ENCODE measurements at regions not wholly inside any gene's neighbourhood (a gene's known extent, or its start where the extent isn't known, plus 50 kb on each side); places are given as distances from the start of the nearest gene placed in this dataset.

DNA sequence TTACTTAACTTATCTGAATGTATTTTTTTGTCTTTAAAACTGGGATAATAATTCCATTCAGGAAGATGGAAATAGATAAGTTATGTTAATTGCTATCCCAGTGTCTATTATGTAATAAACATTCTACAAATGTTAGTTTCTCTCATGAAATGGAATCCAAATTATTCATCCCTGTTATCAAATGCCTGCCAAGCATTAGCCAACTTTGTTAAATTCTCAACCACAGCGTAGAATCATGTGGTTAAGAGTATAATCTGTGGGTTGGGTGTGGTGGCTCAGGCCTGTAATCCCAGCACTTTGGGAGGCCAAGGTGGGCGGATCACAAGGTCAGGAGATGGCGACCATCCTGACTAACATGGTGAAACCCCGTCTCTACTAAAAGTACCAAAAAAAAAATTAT, 912.9 kb upstream of the SEMA6A start:
- intact Hi-C loops (cut with micrococcal nuclease; ENCODE audit: unreplicated experiment), result no loop called here
- Mint-ChIP-seq H3K4me1 (ENCODE audit: low read depth, unreplicated experiment) (peaks cover 9% of the 10 kb centered on the region), H3K36me3 (ENCODE audit: insufficient read depth, unreplicated experiment) (no peaks in the 10 kb centered on the region), H3K4me3 (ENCODE audit: low read depth, unreplicated experiment) (no peak overlapping the region), H3K27ac (ENCODE audit: unreplicated experiment) (no peak overlapping the region), H3K9me3 (ENCODE audit: low read depth, unreplicated experiment) (peaks cover 1% of the 10 kb centered on the region), H3K27me3 (ENCODE audit: unreplicated experiment) (no peaks in the 10 kb centered on the region)
- no TSS peak for BruUV-seq (replicated peaks)
- TF ChIP-seq, protein P1, sequence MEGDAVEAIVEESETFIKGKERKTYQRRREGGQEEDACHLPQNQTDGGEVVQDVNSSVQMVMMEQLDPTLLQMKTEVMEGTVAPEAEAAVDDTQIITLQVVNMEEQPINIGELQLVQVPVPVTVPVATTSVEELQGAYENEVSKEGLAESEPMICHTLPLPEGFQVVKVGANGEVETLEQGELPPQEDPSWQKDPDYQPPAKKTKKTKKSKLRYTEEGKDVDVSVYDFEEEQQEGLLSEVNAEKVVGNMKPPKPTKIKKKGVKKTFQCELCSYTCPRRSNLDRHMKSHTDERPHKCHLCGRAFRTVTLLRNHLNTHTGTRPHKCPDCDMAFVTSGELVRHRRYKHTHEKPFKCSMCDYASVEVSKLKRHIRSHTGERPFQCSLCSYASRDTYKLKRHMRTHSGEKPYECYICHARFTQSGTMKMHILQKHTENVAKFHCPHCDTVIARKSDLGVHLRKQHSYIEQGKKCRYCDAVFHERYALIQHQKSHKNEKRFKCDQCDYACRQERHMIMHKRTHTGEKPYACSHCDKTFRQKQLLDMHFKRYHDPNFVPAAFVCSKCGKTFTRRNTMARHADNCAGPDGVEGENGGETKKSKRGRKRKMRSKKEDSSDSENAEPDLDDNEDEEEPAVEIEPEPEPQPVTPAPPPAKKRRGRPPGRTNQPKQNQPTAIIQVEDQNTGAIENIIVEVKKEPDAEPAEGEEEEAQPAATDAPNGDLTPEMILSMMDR (IDR thresholded peaks at IDR 0.05; ENCODE audit: unreplicated experiment), result no peak
- DNase-seq, result no peak
- CTCF ChIA-PET, result interaction anchor here (0.6 kb wide), 1 partner anchor 11 kb away, joined by 6 read pairs; no protein-coding TSS in a partner anchor

DNA sequence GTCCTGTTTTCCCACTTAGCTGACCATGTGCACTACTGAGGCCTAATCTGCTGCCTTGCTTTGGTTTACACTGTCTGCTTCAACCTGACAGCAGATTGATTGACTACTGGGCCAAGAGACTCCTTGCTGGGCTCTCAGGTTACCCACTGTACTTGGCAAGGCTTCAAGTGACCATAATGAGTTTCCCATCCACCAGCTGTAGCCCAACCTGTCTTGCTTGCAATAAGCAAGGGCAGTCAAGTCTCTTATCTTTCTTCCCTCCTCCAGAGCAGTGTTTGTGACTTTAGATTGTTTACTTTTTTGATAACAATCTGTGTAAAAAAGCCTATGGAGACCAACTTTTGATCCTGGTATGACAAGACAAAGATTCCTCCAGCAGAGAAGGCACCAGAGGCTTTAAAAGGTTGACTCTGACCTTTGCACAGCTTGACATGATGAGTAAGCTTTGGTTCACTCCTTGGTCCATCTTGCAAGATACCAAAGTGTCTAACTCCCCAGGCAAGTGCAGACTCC, 912.3 kb upstream of the SEMA6A start:
- no peak overlapping the region for H3K4me3 Mint-ChIP-seq (ENCODE audit: low read depth, unreplicated experiment)

DNA sequence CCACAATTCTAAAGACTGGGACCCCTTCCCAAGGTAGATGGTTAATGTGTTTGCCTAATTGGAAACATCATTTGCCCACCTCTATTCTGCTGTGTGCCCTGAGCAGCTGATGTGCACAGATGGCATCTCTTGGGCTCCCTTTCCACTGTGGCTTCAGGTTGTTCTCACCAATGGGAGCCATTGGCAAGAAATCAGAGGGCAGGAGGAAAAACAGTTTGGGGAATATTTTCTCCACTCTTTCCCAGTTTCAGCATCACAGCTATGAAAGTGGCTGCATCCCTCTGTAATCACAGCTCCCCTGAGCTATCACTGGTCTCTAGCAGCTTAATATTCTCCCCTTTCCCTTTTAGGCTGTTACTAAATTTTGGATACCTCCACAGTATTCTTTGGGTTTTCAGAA, 911.6 kb upstream of the SEMA6A start:
- no peaks in the 10 kb centered on the region for H3K36me3 Mint-ChIP-seq (ENCODE audit: insufficient read depth, unreplicated experiment)
- intact Hi-C loops (cut with micrococcal nuclease; ENCODE audit: unreplicated experiment), result no loop called here
- peaks cover 9% of the 10 kb centered on the region for H3K4me1 Mint-ChIP-seq (ENCODE audit: low read depth, unreplicated experiment)
- no peak overlapping the region for H3K27ac Mint-ChIP-seq (ENCODE audit: unreplicated experiment)
- DNase-seq, result no peak
- H3K4me3 Mint-ChIP-seq (ENCODE audit: low read depth, unreplicated experiment), result no peak overlapping the region
- no TSS peak for BruUV-seq (replicated peaks)
- no peaks in the 10 kb centered on the region for H3K27me3 Mint-ChIP-seq (ENCODE audit: unreplicated experiment)
- no peaks in the 10 kb centered on the region for H3K9me3 Mint-ChIP-seq (ENCODE audit: low read depth, unreplicated experiment)
- TF ChIP-seq, protein P1 (IDR thresholded peaks at IDR 0.05; ENCODE audit: unreplicated experiment), result no peak
- CTCF ChIA-PET, result no interaction called here

More for the DNA sequence above, 912.3 kb upstream of the SEMA6A start:
- intact Hi-C loops (cut with micrococcal nuclease; ENCODE audit: unreplicated experiment), result no loop called here
- BruUV-seq (replicated peaks), result no TSS peak
- Mint-ChIP-seq H3K27ac (ENCODE audit: unreplicated experiment) (no peak overlapping the region), H3K9me3 (ENCODE audit: low read depth, unreplicated experiment) (no peaks in the 10 kb centered on the region), H3K27me3 (ENCODE audit: unreplicated experiment) (no peaks in the 10 kb centered on the region), H3K36me3 (ENCODE audit: insufficient read depth, unreplicated experiment) (no peaks in the 10 kb centered on the region), H3K4me1 (ENCODE audit: low read depth, unreplicated experiment) (peaks cover 9% of the 10 kb centered on the region)
- TF ChIP-seq, protein P1 (IDR thresholded peaks at IDR 0.05; ENCODE audit: unreplicated experiment), result no peak
- DNase-seq, result peak; percentile 9
- CTCF ChIA-PET, result interaction anchor here (0.6 kb wide), 1 partner anchor 12 kb away, joined by 6 read pairs; no protein-coding TSS in a partner anchor

DNA sequence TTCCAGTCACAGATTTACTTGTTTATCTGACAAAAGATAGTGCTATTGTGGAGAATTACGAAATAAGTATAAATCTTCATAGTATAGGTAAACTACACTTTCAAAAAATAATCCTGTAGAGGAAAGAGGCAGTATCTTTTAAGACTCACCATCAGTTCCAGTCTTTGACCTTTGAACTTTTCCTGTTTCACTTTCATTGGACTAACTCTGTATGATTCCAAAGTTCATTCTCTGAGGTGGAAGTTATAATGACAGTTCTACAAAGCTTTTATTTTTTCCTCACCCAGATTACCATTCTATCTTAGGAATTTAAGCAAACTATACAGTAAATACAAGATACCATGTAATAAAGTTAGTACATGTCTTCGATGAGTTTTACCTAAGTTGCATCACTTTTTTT, 901.3 kb upstream of the SEMA6A start:
- TF ChIP-seq, protein P1 (IDR thresholded peaks at IDR 0.05; ENCODE audit: unreplicated experiment), result no peak
- Mint-ChIP-seq H3K9me3 (ENCODE audit: low read depth, unreplicated experiment) (peaks cover 4% of the 10 kb centered on the region), H3K4me3 (ENCODE audit: low read depth, unreplicated experiment) (no peak overlapping the region), H3K36me3 (ENCODE audit: insufficient read depth, unreplicated experiment) (no peaks in the 10 kb centered on the region), H3K27ac (ENCODE audit: unreplicated experiment) (no peak overlapping the region), H3K4me1 (ENCODE audit: low read depth, unreplicated experiment) (no peaks in the 10 kb centered on the region), H3K27me3 (ENCODE audit: unreplicated experiment) (no peaks in the 10 kb centered on the region)
- CTCF ChIA-PET, result interaction anchor here (0.5 to 1.0 kb wide), 3 partner anchors 16 to 125 kb away, joined by 3 to 4 read pairs (median 4); no protein-coding TSS in a partner anchor
- BruUV-seq (replicated peaks), result no TSS peak
- DNase-seq, result no peak
- intact Hi-C loops (cut with micrococcal nuclease; ENCODE audit: unreplicated experiment), result no loop called here
